ENCODE measurements at regions not wholly inside any gene's neighbourhood (a gene's known extent, or its start where the extent isn't known, plus 50 kb on each side); places are given as distances from the start of the nearest gene placed in this dataset.

DNA sequence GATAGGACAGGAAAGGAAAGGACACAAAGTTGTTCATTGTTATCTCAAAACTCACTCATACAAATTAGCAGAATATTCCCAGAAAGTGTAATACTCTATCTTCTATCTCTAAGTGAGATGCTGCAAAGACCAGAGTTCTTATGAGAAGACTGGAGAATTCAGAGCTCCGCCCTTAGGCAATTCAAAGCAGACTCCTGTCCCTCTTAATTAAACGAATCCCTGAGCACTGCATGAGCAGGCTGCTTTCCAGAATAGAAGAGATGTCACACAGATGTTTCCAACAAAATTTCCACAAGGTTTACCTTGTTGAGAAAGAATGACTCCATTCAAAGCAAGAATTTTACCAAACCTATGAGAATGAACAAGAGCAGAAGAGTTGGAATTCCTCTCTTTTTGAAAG, 630.8 kb upstream of the INTU start:
- Mint-ChIP-seq H3K27ac (ENCODE audit: unreplicated experiment) (no peak overlapping the region), H3K27me3 (ENCODE audit: unreplicated experiment) (no peaks in the 10 kb centered on the region), H3K36me3 (ENCODE audit: low read depth, unreplicated experiment) (no peaks in the 10 kb centered on the region), H3K4me3 (ENCODE audit: unreplicated experiment) (no peak overlapping the region), H3K4me1 (ENCODE audit: unreplicated experiment) (no peaks in the 10 kb centered on the region), H3K9me3 (ENCODE audit: unreplicated experiment) (no peaks in the 10 kb centered on the region)
- TF ChIP-seq, protein P1, sequence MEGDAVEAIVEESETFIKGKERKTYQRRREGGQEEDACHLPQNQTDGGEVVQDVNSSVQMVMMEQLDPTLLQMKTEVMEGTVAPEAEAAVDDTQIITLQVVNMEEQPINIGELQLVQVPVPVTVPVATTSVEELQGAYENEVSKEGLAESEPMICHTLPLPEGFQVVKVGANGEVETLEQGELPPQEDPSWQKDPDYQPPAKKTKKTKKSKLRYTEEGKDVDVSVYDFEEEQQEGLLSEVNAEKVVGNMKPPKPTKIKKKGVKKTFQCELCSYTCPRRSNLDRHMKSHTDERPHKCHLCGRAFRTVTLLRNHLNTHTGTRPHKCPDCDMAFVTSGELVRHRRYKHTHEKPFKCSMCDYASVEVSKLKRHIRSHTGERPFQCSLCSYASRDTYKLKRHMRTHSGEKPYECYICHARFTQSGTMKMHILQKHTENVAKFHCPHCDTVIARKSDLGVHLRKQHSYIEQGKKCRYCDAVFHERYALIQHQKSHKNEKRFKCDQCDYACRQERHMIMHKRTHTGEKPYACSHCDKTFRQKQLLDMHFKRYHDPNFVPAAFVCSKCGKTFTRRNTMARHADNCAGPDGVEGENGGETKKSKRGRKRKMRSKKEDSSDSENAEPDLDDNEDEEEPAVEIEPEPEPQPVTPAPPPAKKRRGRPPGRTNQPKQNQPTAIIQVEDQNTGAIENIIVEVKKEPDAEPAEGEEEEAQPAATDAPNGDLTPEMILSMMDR (IDR thresholded peaks at IDR 0.05; ENCODE audit: unreplicated experiment) = no peak
- DNase-seq (ENCODE audit: low spot score) = no peak

DNA sequence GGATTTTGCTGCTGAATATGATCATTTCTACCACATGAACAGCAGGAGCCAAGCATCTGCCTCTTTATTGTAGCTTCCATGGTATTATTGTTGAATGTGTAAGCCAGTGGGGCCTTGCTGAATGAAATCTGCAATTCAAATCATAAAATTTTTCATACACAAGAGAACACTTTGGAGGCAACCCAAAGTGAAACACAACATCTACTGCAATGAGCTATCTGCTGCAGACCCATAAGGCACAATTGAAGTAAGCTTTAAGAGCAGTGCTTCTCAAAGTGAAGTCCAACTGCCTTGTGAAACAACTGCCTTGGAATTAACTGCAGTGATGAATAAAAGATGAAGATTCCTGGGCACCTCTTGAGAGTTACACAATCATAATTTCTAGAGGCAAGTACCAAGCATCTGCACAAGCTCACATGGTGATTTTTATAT, 626.3 kb upstream of the INTU start:
- no peaks in the 10 kb centered on the region for H3K36me3 Mint-ChIP-seq (ENCODE audit: low read depth, unreplicated experiment)
- no peaks in the 10 kb centered on the region for H3K4me1 Mint-ChIP-seq (ENCODE audit: unreplicated experiment)
- no peaks in the 10 kb centered on the region for H3K27me3 Mint-ChIP-seq (ENCODE audit: unreplicated experiment)
- H3K27ac Mint-ChIP-seq (ENCODE audit: unreplicated experiment) = no peak overlapping the region
- TF ChIP-seq, protein P1 (IDR thresholded peaks at IDR 0.05; ENCODE audit: unreplicated experiment) = no peak
- no peak for DNase-seq (ENCODE audit: low spot score)
- H3K4me3 Mint-ChIP-seq (ENCODE audit: unreplicated experiment) = no peak overlapping the region
- H3K9me3 Mint-ChIP-seq (ENCODE audit: unreplicated experiment) = no peaks in the 10 kb centered on the region

DNA sequence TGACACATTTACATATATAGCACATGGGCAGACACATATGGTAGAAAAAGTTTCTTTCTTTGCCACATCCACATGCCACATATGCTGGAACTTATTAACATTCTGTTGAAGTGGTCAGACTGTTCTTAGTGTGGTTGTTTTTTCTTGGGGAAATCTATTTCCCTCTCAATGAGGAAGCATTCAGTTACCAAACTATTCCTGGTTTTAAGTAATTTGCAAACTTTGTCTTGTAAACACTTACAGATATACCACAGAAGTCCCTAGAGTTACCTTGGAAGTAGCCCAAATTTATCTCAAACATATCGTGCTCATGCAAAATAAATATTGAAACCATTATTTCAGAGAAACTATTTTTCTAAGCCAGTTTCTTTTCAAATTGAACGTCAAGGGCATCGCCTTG, 625.5 kb upstream of the INTU start:
- H3K4me1 Mint-ChIP-seq (ENCODE audit: unreplicated experiment) = no peaks in the 10 kb centered on the region
- no peak overlapping the region for H3K27ac Mint-ChIP-seq (ENCODE audit: unreplicated experiment)
- no peaks in the 10 kb centered on the region for H3K9me3 Mint-ChIP-seq (ENCODE audit: unreplicated experiment)
- DNase-seq (ENCODE audit: low spot score) = no peak
- H3K4me3 Mint-ChIP-seq (ENCODE audit: unreplicated experiment) = no peak overlapping the region
- no peaks in the 10 kb centered on the region for H3K36me3 Mint-ChIP-seq (ENCODE audit: low read depth, unreplicated experiment)
- no peaks in the 10 kb centered on the region for H3K27me3 Mint-ChIP-seq (ENCODE audit: unreplicated experiment)
- TF ChIP-seq, protein P1 (IDR thresholded peaks at IDR 0.05; ENCODE audit: unreplicated experiment) = no peak

DNA sequence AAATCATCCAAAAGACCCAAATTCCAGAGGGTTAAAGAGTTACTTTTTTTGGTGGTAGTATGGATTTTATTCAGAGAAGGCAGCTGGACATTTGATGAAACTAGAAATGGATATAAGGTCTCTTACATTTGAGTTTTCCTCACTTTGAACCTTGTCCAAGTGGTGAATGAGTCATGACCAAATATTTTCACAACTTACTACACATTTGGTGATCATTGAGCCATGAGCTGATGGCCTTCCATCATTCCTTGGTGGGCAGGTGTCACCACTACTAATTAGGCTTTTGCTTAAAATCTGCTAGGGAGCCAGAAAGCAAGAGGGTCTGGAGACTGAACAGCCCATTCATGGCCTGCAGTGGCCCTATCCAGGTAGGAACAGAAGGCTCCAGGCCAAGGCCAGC, 620.2 kb upstream of the INTU start:
- TF ChIP-seq, protein P1 (IDR thresholded peaks at IDR 0.05; ENCODE audit: unreplicated experiment) = no peak
- DNase-seq (ENCODE audit: low spot score) = no peak
- Mint-ChIP-seq H3K27ac (ENCODE audit: unreplicated experiment) (no peak overlapping the region), H3K4me1 (ENCODE audit: unreplicated experiment) (no peaks in the 10 kb centered on the region), H3K9me3 (ENCODE audit: unreplicated experiment) (no peaks in the 10 kb centered on the region), H3K36me3 (ENCODE audit: low read depth, unreplicated experiment) (no peaks in the 10 kb centered on the region), H3K27me3 (ENCODE audit: unreplicated experiment) (no peaks in the 10 kb centered on the region), H3K4me3 (ENCODE audit: unreplicated experiment) (no peak overlapping the region)

- H3K27me3 Mint-ChIP-seq (ENCODE audit: unreplicated experiment) = no peaks in the 10 kb centered on the region
- no peaks in the 10 kb centered on the region for H3K9me3 Mint-ChIP-seq (ENCODE audit: unreplicated experiment)
- DNase-seq (ENCODE audit: low spot score) = no peak
- TF ChIP-seq, protein P1 (IDR thresholded peaks at IDR 0.05; ENCODE audit: unreplicated experiment) = no peak
- no peaks in the 10 kb centered on the region for H3K36me3 Mint-ChIP-seq (ENCODE audit: low read depth, unreplicated experiment)
- H3K27ac Mint-ChIP-seq (ENCODE audit: unreplicated experiment) = no peak overlapping the region
- no peak overlapping the region for H3K4me3 Mint-ChIP-seq (ENCODE audit: unreplicated experiment)
- H3K4me1 Mint-ChIP-seq (ENCODE audit: unreplicated experiment) = no peaks in the 10 kb centered on the region
These were observed 617.1 kb upstream of the INTU start for GRCh38 chr4:127015667-127016117.
